Tibial nerve (tissue), 4 donors: ENCODE measurements at regions not wholly inside any gene's neighbourhood (a gene's known extent, or its start where the extent isn't known, plus 50 kb on each side); places are given as distances from the start of the nearest gene placed in this dataset.

Experiments used
- CTCF ChIP-seq, 5 experiments: fragments of 200-600 bp in 3 of 5; fragments of 450-650 bp in 2 of 5; sonication (generic) in 3 of 5; IDR thresholded peaks; one replicate each; pipeline ENCODE4 v1.5.1; 2016 to 2019; ENCODE audit warnings: antibody characterized with exemption in 5 of 5, mild to moderate bottlenecking in 3 of 5, moderate library complexity in 2 of 5
- EP300 ChIP-seq, 2 donors: sonication (generic); formaldehyde crosslinking; IDR thresholded peaks; one replicate each; pipeline ENCODE4 v1.6.1; 2017; ENCODE audit warnings: antibody characterized with exemption in 2 of 2, mild to moderate bottlenecking in 1 of 2

GRCh38 chr6:156618600-156619205 lies 158.5 kb upstream of the ARID1B start:
- TF ChIP-seq CTCF (IDR thresholded peaks at IDR 0.05), result no peak
- TF ChIP-seq EP300 (IDR thresholded peaks at IDR 0.05), result no peak
